ENCODE measurements at regions not wholly inside any gene's neighbourhood (a gene's known extent, or its start where the extent isn't known, plus 50 kb on each side); places are given as distances from the start of the nearest gene placed in this dataset.

GRCh38 chr10:108663587-108663986 lies 1259.7 kb downstream of the XPNPEP1 start:
- Histone ChIP-seq H3K9me3 (ENCODE audit: control insufficient read depth, insufficient read depth, low read length) (0 out of 2 replicates have a peak, but pooled peaks cover 3% of the 10 kb centered on the region), H3K27me3 (ENCODE audit: control insufficient read depth, insufficient read depth, low read length) (no peaks in the 10 kb centered on the region), H3K4me3 (ENCODE audit: low read depth, low read length) (no peak overlapping the region), H3K27ac (ENCODE audit: low read depth, low read length) (no peak overlapping the region)
- POLR2A ChIA-PET, result no interaction called here
- CTCF ChIA-PET, result no interaction called here
- no peak for TF ChIP-seq CTCF (IDR thresholded peaks at IDR 0.05; ENCODE audit: low read depth, low read length)
- no peak for DNase-seq (ENCODE audit: low read depth, low spot score)

GRCh38 chr10:108662975-108663374 lies 1260.3 kb downstream of the XPNPEP1 start:
- no peaks in the 10 kb centered on the region for H3K27me3 ChIP-seq (ENCODE audit: control insufficient read depth, insufficient read depth, low read length)
- no peak overlapping the region for H3K4me3 ChIP-seq (ENCODE audit: low read depth, low read length)
- H3K9me3 ChIP-seq (ENCODE audit: control insufficient read depth, insufficient read depth, low read length), result 0 out of 2 replicates have a peak, but pooled peaks cover 3% of the 10 kb centered on the region
- no peak for DNase-seq (ENCODE audit: low read depth, low spot score)
- ChIA-PET POLR2A (no interaction called here), CTCF (no interaction called here)
- H3K27ac ChIP-seq (ENCODE audit: low read depth, low read length), result no peak overlapping the region
- TF ChIP-seq CTCF (IDR thresholded peaks at IDR 0.05; ENCODE audit: low read depth, low read length), result no peak

- ChIA-PET CTCF (no interaction called here), POLR2A (no interaction called here)
- H3K27me3 ChIP-seq (ENCODE audit: control insufficient read depth, insufficient read depth, low read length), result no peaks in the 10 kb centered on the region
- H3K4me3 ChIP-seq (ENCODE audit: low read depth, low read length), result no peak overlapping the region
- no peak for DNase-seq (ENCODE audit: low read depth, low spot score)
- TF ChIP-seq CTCF (IDR thresholded peaks at IDR 0.05; ENCODE audit: low read depth, low read length), result no peak
- no peak overlapping the region for H3K27ac ChIP-seq (ENCODE audit: low read depth, low read length)
- H3K9me3 ChIP-seq (ENCODE audit: control insufficient read depth, insufficient read depth, low read length), result no peaks in the 10 kb centered on the region
Observed at GRCh38 chr10:108655057-108655456, 1268.3 kb downstream of the XPNPEP1 start.

GRCh38 chr10:108653531-108653930 lies 1269.8 kb downstream of the XPNPEP1 start:
- no peak for TF ChIP-seq CTCF (IDR thresholded peaks at IDR 0.05; ENCODE audit: low read depth, low read length)
- ChIA-PET CTCF (no interaction called here), POLR2A (no interaction called here)
- no peak for DNase-seq (ENCODE audit: low read depth, low spot score)
- no peak overlapping the region for H3K27ac ChIP-seq (ENCODE audit: low read depth, low read length)
- H3K9me3 ChIP-seq (ENCODE audit: control insufficient read depth, insufficient read depth, low read length), result no peaks in the 10 kb centered on the region
- H3K4me3 ChIP-seq (ENCODE audit: low read depth, low read length), result no peak overlapping the region
- no peaks in the 10 kb centered on the region for H3K27me3 ChIP-seq (ENCODE audit: control insufficient read depth, insufficient read depth, low read length)

GRCh38 chr10:108639010-108639409 lies 1284.3 kb downstream of the XPNPEP1 start:
- CTCF ChIA-PET, result no interaction called here
- no peak overlapping the region for H3K27ac ChIP-seq (ENCODE audit: low read depth, low read length)
- no peak for TF ChIP-seq CTCF (IDR thresholded peaks at IDR 0.05; ENCODE audit: low read depth, low read length)
- POLR2A ChIA-PET, result no interaction called here
- H3K27me3 ChIP-seq (ENCODE audit: control insufficient read depth, insufficient read depth, low read length), result no peaks in the 10 kb centered on the region
- H3K9me3 ChIP-seq (ENCODE audit: control insufficient read depth, insufficient read depth, low read length), result no peaks in the 10 kb centered on the region
- no peak for DNase-seq (ENCODE audit: low read depth, low spot score)
- no peak overlapping the region for H3K4me3 ChIP-seq (ENCODE audit: low read depth, low read length)
